CD4-positive, alpha-beta memory T cell (primary cell): ENCODE measurements at regions not wholly inside any gene's neighbourhood (a gene's known extent, or its start where the extent isn't known, plus 50 kb on each side); places are given as distances from the start of the nearest gene placed in this dataset.
"Not testable (repeated sequence)": the region's sequence is repeated elsewhere in the genome, so short reads cannot be mapped to it uniquely, and the experiment has no call there.

Experiments used
- CTCF ChIA-PET: fragments of 350-600 bp; sonication (Branson Sonifier 250); formaldehyde crosslinking; loops from one replicate; lab custom pipeline; 2021; ENCODE audit warnings: inconsistent platforms; ENCODE audit not compliant: partially characterized antibody; lab: Charles Lee
- POLR2A ChIA-PET: fragments of 350-600 bp; sonication (Branson Sonifier 250); formaldehyde crosslinking; loops from one replicate; lab custom pipeline; 2021; ENCODE audit not compliant: partially characterized antibody; lab: Charles Lee
- DNase-seq, 5 donors: peaks; one replicate each; pipeline versions ENCODE4 v3.0.0 to v3.0.0-alpha.2; 2020 to 2022; ENCODE audit warnings: mixed read lengths in 1 of 5
- H3K27ac ChIP-seq: one replicate; pipeline ENCODE4 v1.7.0; 2013; ENCODE audit warnings: low read depth, low read length
- H3K27me3 ChIP-seq: 2 replicates; pipeline ENCODE4 v1.7.0; 2013; ENCODE audit warnings: mild to moderate bottlenecking, low read length, moderate library complexity; ENCODE audit not compliant: insufficient read depth
- H3K36me3 ChIP-seq: 2 replicates; pipeline ENCODE4 v1.7.0; 2013; ENCODE audit warnings: mild to moderate bottlenecking, low read length, moderate library complexity; ENCODE audit not compliant: insufficient read depth
- H3K4me1 ChIP-seq: 2 replicates; pipeline ENCODE4 v1.7.0; 2013; ENCODE audit warnings: mild to moderate bottlenecking, low read length, moderate library complexity; ENCODE audit not compliant: insufficient read depth
- H3K4me3 ChIP-seq, 2 donors: one replicate each; pipeline ENCODE4 v1.7.0; 2013; ENCODE audit warnings: low read length in 2 of 2, mild to moderate bottlenecking in 1 of 2
- H3K9me3 ChIP-seq, 2 donors: one replicate each; pipeline ENCODE4 v1.7.0; 2013; ENCODE audit warnings: low read length in 2 of 2, control low read depth in 1 of 2; ENCODE audit not compliant: control insufficient read depth in 1 of 2
- H3K27ac Mint-ChIP-seq, 7 donors: one replicate each; pipeline ENCODE4 v1.8.0; 2020 to 2021; ENCODE audit warnings: mixed read lengths in 7 of 7, mild to moderate bottlenecking in 6 of 7, inconsistent platforms in 3 of 7, moderate library complexity in 3 of 7
- H3K27me3 Mint-ChIP-seq, 2 donors: one replicate each; pipeline ENCODE4 v1.8.0; 2020 to 2021; ENCODE audit warnings: mixed read lengths in 2 of 2
- H3K36me3 Mint-ChIP-seq, 2 donors: one replicate each; pipeline ENCODE4 v1.8.0; 2020 to 2021; ENCODE audit warnings: mixed read lengths in 2 of 2, inconsistent platforms in 1 of 2, mild to moderate bottlenecking in 1 of 2
- H3K4me1 Mint-ChIP-seq, 4 donors: one replicate each; pipeline ENCODE4 v1.8.0; 2020 to 2021; ENCODE audit warnings: mixed read lengths in 4 of 4, mild to moderate bottlenecking in 1 of 4
- H3K4me3 Mint-ChIP-seq, 8 donors: one replicate each; pipeline ENCODE4 v1.8.0; 2020 to 2021; ENCODE audit warnings: mixed read lengths in 8 of 8, mild to moderate bottlenecking in 7 of 8, moderate library complexity in 6 of 8, inconsistent platforms in 3 of 8
- H3K9me3 Mint-ChIP-seq, 8 donors: one replicate each; pipeline ENCODE4 v1.8.0; 2020 to 2021; ENCODE audit warnings: mixed read lengths in 8 of 8, mild to moderate bottlenecking in 5 of 8, inconsistent platforms in 3 of 8, moderate library complexity in 1 of 8
- intact Hi-C: fragments of 100-400 bp; cut with micrococcal nuclease; formaldehyde crosslinking; loops from one replicate; pipeline ENCODE4 v1.15.1; 2023

DNA sequence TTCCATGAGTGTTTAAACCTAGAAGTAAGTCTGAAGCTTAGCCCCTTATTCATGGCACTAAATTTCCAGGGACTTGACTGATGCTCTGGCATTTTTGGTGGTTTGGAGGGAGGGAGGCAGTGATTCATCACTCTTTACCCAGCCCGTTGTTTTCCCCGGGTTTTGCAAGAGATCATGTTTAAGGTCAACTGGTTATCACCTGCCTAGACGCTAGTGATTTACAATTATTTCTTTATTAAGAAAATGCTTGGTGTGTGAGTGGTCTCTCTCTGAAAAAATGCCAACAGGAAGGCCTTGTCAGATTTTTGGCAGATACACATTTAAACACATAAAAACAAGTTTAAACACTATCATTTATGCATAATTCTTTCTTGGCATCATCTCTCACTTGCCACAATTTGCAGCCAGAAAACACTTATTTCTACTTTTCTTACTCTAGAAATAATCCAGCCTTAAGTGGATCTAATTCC lies 737.9 kb upstream of the ZNF608 start:
- Mint-ChIP-seq H3K4me3 (no peak overlapping the region), H3K36me3 (no peaks in the 10 kb centered on the region), H3K4me1 (no peaks in the 10 kb centered on the region), H3K9me3 (peaks cover 3 to 13% (median 9%) of the 10 kb centered on the region in 8 donors), H3K27ac (no peak overlapping the region), H3K27me3 (no peaks in the 10 kb centered on the region)
- no peaks in the 10 kb centered on the region for H3K4me1 ChIP-seq
- H3K27me3 ChIP-seq, result no peaks in the 10 kb centered on the region
- no peak for DNase-seq
- intact Hi-C loops, result no loop called here
- ChIA-PET POLR2A (no interaction called here), CTCF (no interaction called here)
- H3K9me3 ChIP-seq, result no peaks in the 10 kb centered on the region
- H3K36me3 ChIP-seq, result no peaks in the 10 kb centered on the region
- H3K4me3 ChIP-seq, result no peak overlapping the region
- H3K27ac ChIP-seq, result no peak overlapping the region

- POLR2A ChIA-PET, result no interaction called here
Observed at GRCh38 chr5:125484742-125485641, 738.6 kb upstream of the ZNF608 start.

GRCh38 chr5:125485771-125486170 lies 739.3 kb upstream of the ZNF608 start:
- Histone ChIP-seq H3K27ac (no peak overlapping the region), H3K4me3 (no peak overlapping the region), H3K36me3 (no peaks in the 10 kb centered on the region), H3K4me1 (no peaks in the 10 kb centered on the region), H3K9me3 (no peaks in the 10 kb centered on the region), H3K27me3 (no peaks in the 10 kb centered on the region)
- H3K27ac Mint-ChIP-seq, result no peak overlapping the region
- intact Hi-C loops, result no loop called here
- H3K4me1 Mint-ChIP-seq, result no peaks in the 10 kb centered on the region
- DNase-seq, result no peak
- ChIA-PET POLR2A (no interaction called here), CTCF (no interaction called here)
- no peak overlapping the region for H3K4me3 Mint-ChIP-seq
- peaks cover 3 to 10% (median 9%) of the 10 kb centered on the region in 8 donors for H3K9me3 Mint-ChIP-seq
- no peaks in the 10 kb centered on the region for H3K27me3 Mint-ChIP-seq
- no peaks in the 10 kb centered on the region for H3K36me3 Mint-ChIP-seq

More at GRCh38 chr5:125484742-125485641, 738.6 kb upstream of the ZNF608 start:
- CTCF ChIA-PET, result no interaction called here
- Histone ChIP-seq H3K27me3 (no peaks in the 10 kb centered on the region), H3K9me3 (no peaks in the 10 kb centered on the region), H3K27ac (no peak overlapping the region), H3K4me3 (no peak overlapping the region), H3K4me1 (no peaks in the 10 kb centered on the region), H3K36me3 (no peaks in the 10 kb centered on the region)
- Mint-ChIP-seq H3K27ac (no peak overlapping the region), H3K9me3 (peaks cover 3 to 10% (median 9%) of the 10 kb centered on the region in 8 donors), H3K27me3 (no peaks in the 10 kb centered on the region), H3K4me1 (no peaks in the 10 kb centered on the region), H3K4me3 (no peak overlapping the region), H3K36me3 (no peaks in the 10 kb centered on the region)
- DNase-seq, result no peak
- intact Hi-C loops, result no loop called here

- ChIA-PET CTCF (no interaction called here), POLR2A (no interaction called here)
- no peak overlapping the region for H3K4me3 Mint-ChIP-seq
- H3K27me3 Mint-ChIP-seq, result no peaks in the 10 kb centered on the region
- peaks cover 0 to 10% (median 4%) of the 10 kb centered on the region in 8 donors for H3K9me3 Mint-ChIP-seq
- H3K4me1 ChIP-seq, result no peaks in the 10 kb centered on the region
- H3K9me3 ChIP-seq, result no peaks in the 10 kb centered on the region
- intact Hi-C loops, result no loop called here
- no peaks in the 10 kb centered on the region for H3K4me1 Mint-ChIP-seq
- H3K27me3 ChIP-seq, result no peaks in the 10 kb centered on the region
- no peak overlapping the region for H3K27ac ChIP-seq
- no peak overlapping the region for H3K27ac Mint-ChIP-seq
- H3K4me3 ChIP-seq, result no peak overlapping the region
- H3K36me3 Mint-ChIP-seq, result no peaks in the 10 kb centered on the region
- H3K36me3 ChIP-seq, result no peaks in the 10 kb centered on the region
- no peak for DNase-seq
Observed at GRCh38 chr5:125486634-125487033, 740.2 kb upstream of the ZNF608 start.

DNA sequence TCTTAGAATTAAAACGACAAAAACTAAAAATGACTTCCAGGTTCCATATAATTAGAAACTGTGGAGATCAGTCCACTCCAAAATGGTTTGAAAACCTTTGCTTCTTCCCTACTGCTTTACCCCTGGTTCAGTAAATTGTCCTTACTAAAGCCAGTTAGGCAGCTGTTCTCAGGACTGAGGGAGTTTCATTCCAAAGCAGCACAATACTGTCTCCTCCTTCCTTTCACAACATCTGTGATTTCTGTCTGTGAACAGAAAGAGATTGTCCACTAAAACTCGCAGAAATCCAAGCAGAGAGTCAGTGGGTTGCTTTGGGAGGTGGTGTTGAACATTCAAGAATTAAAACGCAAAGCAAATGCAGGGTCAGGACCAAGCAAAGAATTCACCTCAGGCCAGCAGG lies 740.8 kb upstream of the ZNF608 start:
- Mint-ChIP-seq H3K36me3 (no peaks in the 10 kb centered on the region), H3K27me3 (no peaks in the 10 kb centered on the region), H3K27ac (no peak overlapping the region), H3K4me3 (no peak overlapping the region), H3K4me1 (no peaks in the 10 kb centered on the region), H3K9me3 (peaks cover 0 to 10% (median 3%) of the 10 kb centered on the region in 8 donors)
- ChIA-PET CTCF (no interaction called here), POLR2A (no interaction called here)
- no peaks in the 10 kb centered on the region for H3K36me3 ChIP-seq
- no peaks in the 10 kb centered on the region for H3K27me3 ChIP-seq
- no peak for DNase-seq
- H3K4me3 ChIP-seq, result no peak overlapping the region
- intact Hi-C loops, result no loop called here
- H3K27ac ChIP-seq, result no peak overlapping the region
- no peaks in the 10 kb centered on the region for H3K9me3 ChIP-seq
- H3K4me1 ChIP-seq, result no peaks in the 10 kb centered on the region

GRCh38 chr5:125487652-125488051 lies 741.2 kb upstream of the ZNF608 start:
- H3K36me3 Mint-ChIP-seq, H3K4me3 Mint-ChIP-seq, DNase-seq, H3K4me1 ChIP-seq, H3K4me1 Mint-ChIP-seq, H3K27me3 ChIP-seq, CTCF ChIA-PET, H3K36me3 ChIP-seq, H3K9me3 ChIP-seq, H3K27me3 Mint-ChIP-seq, POLR2A ChIA-PET, H3K27ac ChIP-seq, H3K4me3 ChIP-seq, H3K27ac Mint-ChIP-seq, intact Hi-C loops: not testable (repeated sequence)
- peaks cover 0 to 10% (median 3%) of the 10 kb centered on the region in 8 donors for H3K9me3 Mint-ChIP-seq

DNA sequence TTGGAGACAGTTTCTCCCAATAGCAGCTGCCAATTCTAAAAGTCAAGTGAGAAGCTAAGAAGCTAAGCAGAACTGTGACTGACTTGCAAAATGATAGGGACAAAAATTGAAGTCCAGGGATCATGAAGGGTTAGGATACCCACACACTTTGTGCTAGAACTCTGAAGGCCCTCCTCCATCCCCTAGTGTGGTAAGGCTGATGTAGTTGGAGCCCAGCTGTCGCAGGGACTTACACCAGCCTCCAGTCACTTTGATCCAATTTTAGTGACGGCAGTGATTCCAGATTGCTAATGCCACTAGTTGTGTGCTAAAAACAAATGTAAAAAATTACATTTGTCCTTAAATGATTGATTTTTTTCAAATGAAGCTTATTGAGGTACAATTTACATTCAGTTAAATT lies 742.7 kb upstream of the ZNF608 start:
- Histone ChIP-seq H3K36me3 (no peaks in the 10 kb centered on the region), H3K9me3 (no peaks in the 10 kb centered on the region), H3K4me1 (no peaks in the 10 kb centered on the region), H3K27me3 (no peaks in the 10 kb centered on the region), H3K27ac (no peak overlapping the region), H3K4me3 (no peak overlapping the region)
- H3K9me3 Mint-ChIP-seq, result peaks cover 0 to 15% (median 5%) of the 10 kb centered on the region in 8 donors
- no peaks in the 10 kb centered on the region for H3K4me1 Mint-ChIP-seq
- DNase-seq, result no peak
- ChIA-PET CTCF (no interaction called here), POLR2A (no interaction called here)
- H3K36me3 Mint-ChIP-seq, result no peaks in the 10 kb centered on the region
- no peaks in the 10 kb centered on the region for H3K27me3 Mint-ChIP-seq
- H3K4me3 Mint-ChIP-seq, result no peak overlapping the region
- H3K27ac Mint-ChIP-seq, result no peak overlapping the region
- intact Hi-C loops, result no loop called here
